Activated T-cell treated with anti-CD3 and anti-CD28 coated beads for 1 hour (primary cell): ENCODE measurements at regions not wholly inside any gene's neighbourhood (a gene's known extent, or its start where the extent isn't known, plus 50 kb on each side); places are given as distances from the start of the nearest gene placed in this dataset.

ENCODE experiments used
- DNase-seq: peaks from one replicate; pipeline ENCODE4 v3.0.0-alpha.2; 2020; ENCODE audit warnings: low read depth

DNA sequence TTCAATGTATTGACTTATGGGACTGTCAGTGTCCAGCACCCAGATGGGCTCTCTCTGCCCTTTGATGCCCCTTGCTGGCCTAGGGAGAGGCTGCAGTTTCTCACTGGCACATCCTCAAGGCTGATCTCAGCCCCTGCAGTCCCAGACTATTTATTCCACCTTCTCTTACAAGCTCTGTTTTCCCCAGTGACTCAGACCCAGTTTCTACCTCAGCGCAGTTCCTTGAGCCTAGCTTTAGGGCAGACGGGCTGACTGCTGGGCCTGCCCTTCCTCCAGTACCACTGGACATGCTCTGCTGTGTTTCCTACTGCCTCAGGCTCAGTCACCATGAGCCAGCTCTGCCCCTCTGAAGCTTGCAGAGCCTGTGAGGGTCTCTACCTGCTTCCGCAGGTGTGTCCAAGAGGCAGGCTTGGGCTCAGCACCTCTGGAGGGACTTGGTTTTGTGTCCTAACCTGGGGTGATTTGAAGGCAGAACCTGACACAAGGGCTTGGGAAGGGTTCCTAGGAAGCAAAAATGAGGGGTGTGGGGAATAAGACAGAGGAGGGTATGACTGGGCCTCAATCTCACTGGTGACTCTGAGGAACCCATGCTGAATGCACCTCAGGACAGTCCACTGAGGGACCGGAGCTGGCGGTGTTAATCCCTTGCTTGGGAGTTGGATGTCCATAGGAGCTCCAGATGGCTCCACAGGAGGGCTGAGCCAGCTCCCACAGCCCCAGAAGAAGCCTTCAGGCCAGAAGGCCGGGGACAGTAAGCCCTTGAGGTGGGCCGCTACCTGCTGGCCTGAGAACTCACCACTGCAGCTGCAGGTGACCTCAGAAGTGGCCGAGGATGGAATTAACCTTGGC lies 689.9 kb downstream of the MATN1 start:
- no peak for DNase-seq

DNA sequence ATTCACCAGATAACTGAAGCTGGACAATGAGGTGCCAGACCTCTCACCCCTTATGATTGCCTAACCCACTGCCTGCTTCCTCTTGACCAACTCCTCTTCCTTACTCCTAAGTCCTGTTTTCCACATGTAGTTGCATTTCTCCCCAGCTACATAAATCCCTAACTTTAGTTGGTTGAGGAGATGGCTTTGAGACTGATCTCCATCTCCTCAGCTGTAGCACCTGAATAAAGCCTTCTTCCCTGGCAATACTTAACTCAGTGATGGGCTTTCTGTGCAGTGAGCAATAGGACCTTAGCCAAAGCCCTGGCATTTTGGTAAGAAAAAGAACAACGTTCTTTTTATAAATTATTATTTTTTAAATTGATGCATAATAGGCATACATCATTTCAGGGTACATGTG lies 691.1 kb downstream of the MATN1 start:
- no peak for DNase-seq

DNA sequence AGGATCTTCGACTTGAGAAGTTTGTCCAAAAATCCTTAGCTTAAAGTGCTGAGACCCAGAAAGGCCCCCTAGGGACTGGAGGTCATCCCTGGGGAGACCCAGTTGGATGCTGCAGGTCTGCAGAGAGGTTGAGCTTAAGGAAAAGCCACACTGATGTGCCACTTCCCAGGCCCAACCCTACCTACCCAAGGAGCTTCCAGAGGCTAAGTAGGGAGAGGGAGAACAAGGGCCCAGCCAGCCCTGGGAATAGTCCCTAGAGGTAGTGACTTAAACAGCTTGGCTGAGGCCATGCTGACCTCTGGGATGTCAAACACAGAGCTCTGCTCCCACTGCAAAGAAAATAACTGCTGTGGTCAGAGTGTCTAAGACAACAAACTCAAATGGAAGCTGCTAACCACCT lies 693.7 kb downstream of the MATN1 start:
- no peak for DNase-seq

DNA sequence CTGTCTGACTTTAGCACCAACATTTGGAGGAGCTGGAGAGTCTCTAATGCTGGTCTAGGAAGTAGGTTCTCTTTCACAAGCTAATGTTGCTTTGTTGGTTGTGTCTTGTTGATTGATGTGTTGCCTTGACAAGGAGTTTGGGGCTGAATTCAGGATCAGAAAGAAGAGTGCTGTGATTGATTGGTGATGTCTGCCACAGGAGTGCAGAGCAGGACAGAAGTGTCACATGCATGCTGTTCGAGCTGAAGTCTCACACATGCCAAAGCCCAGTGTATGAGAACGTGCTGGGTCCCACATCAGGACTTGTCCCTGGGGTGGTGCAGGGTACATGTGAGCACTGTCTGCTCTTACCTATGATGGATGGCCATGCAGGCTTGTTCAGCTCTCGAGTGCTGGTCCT lies 694.4 kb downstream of the MATN1 start:
- no peak for DNase-seq

DNA sequence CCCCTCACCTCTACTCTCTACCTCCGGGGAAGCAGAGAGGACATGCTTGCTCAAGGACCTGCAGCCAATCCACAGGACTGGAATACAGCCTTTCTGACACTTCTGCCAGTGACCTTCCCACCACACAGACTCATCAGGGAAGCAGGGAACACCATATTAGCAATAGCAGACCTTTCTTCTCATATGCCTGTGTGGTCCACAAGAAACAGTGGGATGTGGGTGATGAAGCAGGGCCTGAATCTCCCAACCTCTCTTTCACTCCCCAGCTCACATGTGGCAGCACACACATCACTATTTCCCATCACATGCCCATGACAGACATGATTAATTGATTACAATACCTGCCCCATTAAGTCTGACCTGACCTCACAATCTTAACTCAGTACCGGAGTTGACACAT lies 695.1 kb downstream of the MATN1 start:
- no peak for DNase-seq

DNA sequence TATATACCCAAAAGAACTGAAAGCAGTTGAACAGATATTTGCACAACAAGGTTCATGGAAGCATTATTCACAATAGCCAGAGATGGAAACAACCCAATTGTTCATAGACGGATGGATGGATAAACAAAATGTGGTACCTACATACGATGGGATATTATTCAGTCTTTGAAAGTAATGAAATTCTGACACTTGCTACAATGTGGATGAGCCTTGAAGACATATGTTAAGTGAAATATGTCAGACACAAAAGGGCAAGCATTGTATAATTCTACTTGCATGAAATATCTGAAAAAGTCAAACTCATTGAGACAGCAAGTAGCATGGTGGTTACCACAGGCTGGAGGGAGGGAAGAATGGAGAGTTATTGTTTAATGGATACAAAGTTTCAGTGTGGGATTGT lies 696.1 kb downstream of the MATN1 start:
- DNase-seq: no peak

DNA sequence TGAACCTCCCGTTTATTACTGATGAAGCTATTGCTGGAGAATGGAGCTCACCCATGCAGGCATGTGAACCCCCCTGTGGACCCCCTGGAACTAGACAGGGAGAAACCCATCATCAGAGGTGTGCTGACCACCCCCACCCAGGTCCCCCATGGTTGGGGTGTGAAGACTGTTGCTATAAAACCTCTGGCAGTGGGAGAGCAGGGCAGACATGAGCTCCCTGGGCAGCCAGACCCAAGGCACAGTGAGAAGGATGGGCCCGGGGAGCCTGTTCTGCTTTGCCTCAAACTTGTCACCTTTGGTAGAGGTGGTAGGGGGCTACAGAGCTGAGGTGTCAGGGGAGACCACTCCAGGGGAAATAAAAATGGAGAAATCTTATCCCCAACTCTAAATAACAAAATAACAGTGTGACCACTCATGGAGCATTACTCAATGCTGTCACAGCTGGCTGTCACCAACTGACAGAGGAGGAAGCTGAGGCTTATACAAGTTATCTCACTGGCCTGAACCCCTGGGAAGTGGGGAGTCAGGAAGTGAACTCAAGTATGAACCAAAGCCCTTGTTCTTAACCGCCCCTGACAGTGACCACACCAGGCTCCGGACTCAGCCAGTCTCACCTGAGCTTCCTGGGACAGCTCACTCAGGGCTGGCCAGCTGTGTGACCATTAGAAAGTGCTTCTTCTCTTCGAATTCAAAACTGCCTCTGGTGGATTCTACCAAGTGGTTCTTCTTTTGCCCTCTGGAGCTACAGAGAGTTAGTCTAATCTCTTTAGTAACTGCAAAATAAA lies 698.8 kb downstream of the MATN1 start:
- DNase-seq: no peak

DNA sequence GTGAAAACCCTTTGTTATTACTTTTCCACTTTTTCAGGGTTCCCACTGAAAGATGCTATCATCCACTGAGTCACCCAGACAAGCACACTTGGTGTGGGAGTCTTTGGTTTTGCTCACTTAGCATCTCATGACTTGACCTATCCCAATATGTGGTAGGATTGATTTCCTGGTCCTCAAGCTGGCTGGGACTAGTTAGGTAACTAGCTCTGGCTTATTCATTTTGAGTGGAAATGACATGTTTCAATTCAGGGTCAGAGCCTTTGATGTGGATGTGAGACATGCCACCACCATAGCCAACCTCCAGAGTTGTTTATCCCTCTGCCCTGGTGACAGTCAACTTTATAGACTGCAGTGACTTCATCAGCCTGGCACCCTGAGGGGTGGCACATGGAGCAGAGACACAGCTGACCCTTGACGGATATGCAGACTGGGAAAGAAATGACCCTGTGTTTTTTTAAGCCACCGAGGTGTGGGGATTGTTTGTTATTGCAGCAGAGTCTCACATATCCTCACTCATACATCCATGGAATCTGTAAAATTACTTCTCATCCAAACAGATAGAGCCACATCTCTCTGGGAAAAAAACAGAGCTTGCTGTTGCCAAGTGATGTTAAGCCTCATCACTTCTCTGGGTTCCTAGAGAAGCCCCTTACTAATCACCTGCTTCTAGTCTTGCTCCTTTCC lies 699.9 kb downstream of the MATN1 start:
- no peak for DNase-seq

DNA sequence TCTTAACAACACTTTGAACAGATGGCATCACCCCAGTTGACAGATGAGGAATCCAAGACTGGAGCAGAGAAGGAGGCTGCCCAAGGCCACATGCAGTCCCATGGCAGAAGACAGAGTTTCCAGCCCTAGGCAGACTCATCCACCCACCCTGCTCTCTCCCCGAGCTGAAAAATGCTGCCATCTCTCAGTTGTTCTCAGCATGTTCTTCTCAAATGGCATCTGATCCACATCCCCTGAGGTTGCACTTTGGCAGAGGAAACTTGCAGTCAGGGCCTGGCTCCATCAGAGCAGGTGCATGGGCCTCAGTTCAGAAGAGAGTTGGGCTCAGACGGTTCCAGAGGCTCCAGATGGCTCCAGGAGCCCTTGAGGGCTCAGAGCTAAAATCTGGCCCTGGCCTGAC lies 709.4 kb downstream of the MATN1 start:
- DNase-seq: no peak

DNA sequence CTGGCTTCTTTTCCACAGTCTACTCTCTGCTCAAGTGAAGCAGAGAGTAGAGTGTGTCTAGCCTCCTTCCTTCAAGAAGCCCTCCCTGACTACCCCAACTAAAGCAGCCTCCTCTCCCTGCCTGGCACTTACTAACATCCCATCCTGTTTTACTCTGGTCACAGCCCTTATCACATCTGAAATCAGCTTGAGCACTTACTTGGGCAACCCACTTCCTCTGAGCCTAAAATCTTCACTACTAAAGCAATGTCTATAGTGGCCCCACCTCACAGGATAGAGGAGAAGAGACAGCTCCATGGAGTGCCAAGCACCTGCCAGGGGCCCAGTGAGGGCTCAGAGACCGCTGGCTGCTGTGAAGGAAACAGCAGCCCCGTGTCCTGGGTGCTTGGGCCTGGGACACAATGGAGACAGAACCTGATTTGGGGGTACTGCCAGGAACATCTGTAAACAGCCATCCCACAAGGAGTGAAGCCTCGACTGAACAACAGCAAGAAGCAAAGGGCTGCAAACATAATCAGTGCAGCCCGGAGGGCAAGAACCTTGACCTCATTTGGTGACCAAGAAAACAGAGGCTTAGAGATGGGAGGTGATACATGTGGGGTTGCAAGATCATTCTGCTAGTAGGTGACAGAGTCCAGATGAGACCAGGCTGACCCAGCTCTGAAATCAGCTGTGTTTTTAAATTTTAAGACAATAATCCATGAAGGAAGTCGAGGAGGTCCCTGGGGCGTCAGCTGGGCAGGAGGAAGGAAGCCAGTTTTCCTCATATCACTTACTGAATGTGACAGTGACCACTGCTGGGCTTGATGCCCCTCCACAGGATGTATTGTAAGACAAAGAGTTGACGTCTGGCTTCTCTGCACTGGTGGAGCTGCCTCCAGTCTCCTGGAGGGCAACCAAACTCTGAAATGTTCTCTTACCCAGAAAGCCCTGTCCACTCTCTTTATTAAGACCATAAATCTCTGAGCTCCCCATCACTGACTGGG lies 710.6 kb downstream of the MATN1 start:
- no peak for DNase-seq

DNA sequence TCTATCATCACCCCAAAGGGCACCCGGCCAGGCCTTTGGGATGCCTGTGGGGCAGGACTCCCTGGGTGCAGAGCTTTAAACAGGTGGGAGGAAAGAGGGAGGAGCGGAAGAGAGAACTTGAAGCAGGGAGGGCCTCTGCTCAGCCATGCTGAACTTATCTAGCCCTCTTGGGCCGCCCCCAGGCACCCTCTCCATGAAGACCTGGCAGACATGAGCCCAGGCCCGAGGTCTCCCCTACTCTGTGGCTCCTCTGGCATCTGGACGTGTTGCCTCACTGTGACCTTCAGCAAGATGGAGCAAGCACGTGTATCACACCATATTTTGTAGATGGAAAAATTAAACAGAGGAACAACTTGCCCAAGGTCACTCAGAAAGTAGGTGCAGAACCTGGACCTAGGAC lies 711.4 kb downstream of the MATN1 start:
- no peak for DNase-seq

DNA sequence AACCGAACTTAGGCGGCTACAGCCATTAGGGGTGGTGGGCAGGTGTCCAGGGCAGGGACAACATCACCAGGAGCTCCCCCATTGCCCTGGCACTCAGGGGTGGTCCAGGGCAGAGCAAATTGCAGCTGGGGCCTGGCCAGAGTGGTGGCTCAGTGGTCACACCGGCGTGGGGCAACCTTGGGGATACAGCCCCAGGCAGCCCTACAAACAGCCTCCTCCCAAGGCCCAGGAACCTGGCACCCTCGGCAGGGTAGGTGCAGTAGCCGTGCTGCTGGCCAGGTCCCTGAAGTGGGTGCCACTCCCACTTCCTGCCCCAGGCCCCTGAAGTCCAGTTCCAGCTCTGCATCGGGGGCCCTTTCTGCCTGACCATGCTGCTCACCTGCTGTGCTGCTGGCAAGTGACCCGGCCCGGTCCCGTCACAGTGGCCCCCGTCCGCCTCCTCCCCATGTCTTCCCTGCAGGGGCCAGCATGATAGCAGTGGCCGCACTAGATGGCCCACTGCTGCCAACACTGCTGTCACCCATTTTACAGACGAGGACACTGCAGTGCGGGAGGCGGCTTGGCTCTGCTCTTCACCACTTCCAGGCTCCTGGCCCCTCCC lies 712.8 kb downstream of the MATN1 start:
- no peak for DNase-seq

DNA sequence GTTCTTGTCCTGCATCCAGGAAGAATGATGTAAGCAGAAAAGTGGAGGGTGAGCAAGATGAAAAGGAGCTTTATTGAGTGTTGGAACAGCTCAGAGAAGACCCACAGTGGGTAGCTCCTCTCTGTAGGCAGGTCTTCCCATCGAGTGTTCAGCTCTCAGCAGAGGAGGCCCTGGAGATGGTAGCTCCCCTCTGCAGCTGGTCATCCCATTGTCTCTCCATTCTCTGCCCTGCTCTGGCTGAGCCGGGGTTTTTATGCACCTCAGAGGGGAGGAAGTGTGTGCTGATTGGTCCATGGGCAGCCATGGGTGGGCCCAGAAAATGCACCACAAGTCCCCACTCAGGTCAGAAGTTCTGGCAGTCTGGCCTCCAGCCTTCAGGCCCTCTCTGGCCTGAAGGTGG lies 713.7 kb downstream of the MATN1 start:
- DNase-seq: no peak

DNA sequence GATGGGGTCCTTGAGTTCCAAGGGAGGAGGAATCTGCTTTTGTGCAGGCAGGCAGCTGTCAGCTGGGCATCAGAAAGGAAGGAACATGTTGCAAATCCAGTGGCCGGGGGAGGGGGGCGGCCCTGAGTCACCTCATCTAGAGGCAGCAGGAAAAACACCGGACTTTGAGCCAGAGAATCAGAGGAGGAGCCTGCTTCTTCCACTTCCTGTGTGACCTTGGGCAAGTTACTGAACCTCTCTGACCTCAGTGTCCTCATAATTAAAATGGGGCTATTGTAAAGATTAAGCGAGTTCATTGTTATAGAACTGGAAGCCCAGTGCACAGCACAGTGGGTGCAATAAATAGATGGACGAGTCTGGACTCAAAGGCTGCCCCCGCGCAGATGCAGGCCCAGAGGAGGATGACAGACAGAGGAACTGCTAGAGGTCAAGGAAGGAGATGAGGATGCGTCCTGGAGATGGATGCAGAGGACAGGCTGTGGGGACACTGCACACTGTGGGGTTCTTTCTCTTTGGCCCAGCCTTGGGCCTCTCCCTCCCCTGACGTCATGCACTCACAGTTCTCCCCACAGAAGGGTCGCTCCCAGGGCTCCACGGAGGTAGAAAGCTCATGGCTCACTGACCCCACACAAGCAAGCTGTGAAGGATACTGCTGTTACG lies 714.3 kb downstream of the MATN1 start:
- no peak for DNase-seq

DNA sequence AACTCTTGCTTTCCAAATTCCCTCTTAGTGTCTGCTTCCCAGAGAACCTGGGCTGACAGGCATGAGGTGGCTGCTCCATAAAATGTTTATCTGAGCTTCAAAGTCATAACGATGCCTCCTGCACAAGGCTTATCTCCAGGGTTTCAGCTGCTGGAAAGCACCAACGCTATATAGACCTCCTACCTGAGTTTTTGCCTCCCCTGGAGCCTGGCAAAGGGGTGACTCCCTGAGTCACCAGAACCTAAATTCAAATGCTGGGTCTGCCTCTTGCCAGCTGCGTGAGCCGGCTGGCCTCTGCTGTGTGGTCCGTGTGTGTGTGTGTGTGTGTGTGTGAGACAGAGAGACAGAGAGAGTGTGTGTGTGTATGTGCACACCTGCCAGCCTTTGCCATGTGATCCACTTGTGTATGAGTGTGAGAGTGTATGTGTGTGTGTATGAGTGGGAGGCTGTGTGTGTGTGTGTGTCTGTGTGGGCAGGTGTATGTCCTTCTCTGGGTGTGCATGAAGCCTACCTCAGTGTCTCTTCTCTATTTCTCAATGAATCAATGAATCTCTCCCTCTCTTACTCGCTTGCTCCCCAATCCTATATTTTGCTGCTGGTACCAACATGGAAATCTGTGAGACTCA lies 714.9 kb downstream of the MATN1 start:
- no peak for DNase-seq

DNA sequence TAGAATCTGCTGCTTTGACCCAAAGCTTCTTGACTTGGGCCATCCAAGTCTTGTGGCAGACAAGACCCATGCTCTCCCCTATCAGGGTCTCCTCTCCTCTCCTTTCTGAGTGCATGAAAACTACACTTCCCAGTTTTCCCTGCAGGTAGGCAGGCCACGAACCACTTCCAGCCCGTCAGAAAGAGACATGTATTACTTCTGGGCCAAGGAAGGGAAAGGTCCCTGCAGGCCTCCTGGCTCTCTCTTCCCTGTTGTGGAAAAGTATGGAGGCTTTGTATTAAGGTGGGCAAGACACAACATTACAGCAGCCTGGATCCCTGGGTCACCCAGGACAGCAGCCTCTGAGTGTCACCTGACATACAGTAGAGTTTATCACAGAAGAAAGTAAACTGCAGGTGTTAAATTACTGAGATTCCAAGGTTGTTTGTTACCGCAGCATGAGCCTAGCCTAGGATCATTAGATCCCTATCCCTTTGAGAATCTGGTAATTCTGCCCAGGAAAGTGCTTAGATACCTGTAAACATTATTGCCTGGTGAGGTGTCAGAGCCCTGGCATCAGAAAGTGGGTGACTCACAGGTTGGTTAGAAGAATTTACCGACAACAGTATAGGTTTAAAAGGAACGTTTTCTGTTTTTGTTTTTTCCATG lies 717.3 kb downstream of the MATN1 start:
- no peak for DNase-seq

DNA sequence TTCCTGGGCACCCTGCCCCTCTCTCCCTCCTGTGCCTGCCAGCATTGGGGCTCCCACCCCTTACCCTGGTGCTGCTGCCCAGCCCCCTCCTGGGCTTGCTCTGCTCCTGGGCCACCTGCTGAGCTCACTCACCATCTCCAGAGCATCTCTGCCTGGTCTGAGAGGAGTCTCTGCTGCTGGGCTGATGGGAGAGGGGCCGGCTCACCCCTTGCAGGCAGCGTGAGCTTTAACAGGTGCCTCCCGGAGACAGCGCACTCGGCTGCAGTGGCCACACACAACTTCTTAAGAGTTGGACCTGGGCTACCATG lies 721.7 kb downstream of the MATN1 start:
- no peak for DNase-seq

DNA sequence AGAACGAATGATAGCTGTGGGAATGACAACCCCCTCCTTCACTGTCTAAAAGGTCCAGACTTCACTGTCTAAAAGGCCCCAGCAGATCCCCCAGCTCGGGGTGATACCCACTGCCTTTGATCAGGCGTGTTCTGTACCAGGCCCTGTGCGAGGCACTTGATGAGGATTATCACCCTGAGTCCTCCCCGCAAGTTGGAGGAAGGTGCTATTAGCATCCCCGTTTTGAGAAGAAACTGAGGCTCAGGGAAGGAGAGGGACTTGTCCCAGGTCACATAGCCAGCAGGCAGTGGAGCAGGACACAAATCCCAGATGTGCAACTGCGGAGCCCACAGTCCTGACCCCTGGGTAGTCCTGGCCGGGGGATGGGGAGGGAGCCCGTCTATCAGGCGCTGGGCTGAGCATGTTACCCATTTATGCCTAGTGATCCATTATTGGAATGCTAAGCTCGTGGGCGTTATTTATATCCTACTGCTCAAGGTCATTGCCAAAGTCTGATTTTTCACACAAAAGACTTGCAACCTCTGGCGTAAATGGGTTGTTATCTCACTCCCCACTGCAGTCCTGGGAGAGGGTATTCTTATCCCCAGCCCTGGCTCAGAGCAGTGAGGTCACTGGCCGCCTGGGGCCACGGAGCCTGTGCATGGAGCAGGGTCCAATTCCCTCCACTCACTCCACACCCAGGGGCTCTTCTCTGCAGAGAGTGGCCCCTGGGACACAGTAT lies 722.2 kb downstream of the MATN1 start:
- no peak for DNase-seq

DNA sequence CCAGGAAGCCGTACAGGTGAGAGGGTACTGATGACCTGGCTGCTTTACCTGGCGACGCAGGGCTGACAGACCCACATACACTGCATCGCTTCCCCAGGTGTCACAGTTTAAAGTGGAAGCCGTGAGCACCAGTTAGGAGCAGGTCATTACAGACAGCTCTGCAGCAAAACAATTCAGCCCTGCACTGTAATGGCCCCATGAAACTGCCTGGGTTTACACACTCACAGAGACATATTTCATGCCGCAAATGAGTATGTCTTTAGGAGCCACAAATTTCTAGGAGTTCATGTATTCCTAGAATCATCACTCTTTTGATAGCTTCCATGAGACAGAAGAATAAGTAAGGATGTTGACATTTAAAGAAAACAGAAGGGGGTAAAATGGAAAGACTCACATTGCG lies 723.1 kb downstream of the MATN1 start:
- no peak for DNase-seq
